Ovary (tissue), 3 donors: ENCODE measurements at regions not wholly inside any gene's neighbourhood (a gene's known extent, or its start where the extent isn't known, plus 50 kb on each side); places are given as distances from the start of the nearest gene placed in this dataset.

Experiments used
- EP300 ChIP-seq: sonication (generic); formaldehyde crosslinking; IDR thresholded peaks from one replicate; pipeline ENCODE4 v1.6.1; 2017; ENCODE audit warnings: antibody characterized with exemption
- POLR2A ChIP-seq: fragments of 450-650 bp; IDR thresholded peaks from one replicate; pipeline ENCODE4 v1.6.1; 2017; ENCODE audit warnings: antibody characterized with exemption, mild to moderate bottlenecking, moderate library complexity
- TF ChIP-seq, protein P1 (sequence below), 3 donors: fragments of 450-650 bp in 2 of 3; fragments of 200-600 bp in 1 of 3; IDR thresholded peaks; one replicate each; pipeline versions ENCODE4 v1.5.1 to v1.8.0; 2016 to 2022; ENCODE audit warnings: antibody characterized with exemption in 3 of 3, mild to moderate bottlenecking in 1 of 3
- donor health status: DM: no; HTN: no; CAD: no.

- TF ChIP-seq, protein P1, sequence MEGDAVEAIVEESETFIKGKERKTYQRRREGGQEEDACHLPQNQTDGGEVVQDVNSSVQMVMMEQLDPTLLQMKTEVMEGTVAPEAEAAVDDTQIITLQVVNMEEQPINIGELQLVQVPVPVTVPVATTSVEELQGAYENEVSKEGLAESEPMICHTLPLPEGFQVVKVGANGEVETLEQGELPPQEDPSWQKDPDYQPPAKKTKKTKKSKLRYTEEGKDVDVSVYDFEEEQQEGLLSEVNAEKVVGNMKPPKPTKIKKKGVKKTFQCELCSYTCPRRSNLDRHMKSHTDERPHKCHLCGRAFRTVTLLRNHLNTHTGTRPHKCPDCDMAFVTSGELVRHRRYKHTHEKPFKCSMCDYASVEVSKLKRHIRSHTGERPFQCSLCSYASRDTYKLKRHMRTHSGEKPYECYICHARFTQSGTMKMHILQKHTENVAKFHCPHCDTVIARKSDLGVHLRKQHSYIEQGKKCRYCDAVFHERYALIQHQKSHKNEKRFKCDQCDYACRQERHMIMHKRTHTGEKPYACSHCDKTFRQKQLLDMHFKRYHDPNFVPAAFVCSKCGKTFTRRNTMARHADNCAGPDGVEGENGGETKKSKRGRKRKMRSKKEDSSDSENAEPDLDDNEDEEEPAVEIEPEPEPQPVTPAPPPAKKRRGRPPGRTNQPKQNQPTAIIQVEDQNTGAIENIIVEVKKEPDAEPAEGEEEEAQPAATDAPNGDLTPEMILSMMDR (IDR thresholded peaks at IDR 0.05) = no peak
- TF ChIP-seq EP300 (no peak), POLR2A (no peak)
These were observed 193.2 kb upstream of the KIF2A start for GRCh38 chr5:62112689-62113228.
